Anterior cingulate cortex (tissue), 58 donors: ENCODE measurements at regions not wholly inside any gene's neighbourhood (a gene's known extent, or its start where the extent isn't known, plus 50 kb on each side); places are given as distances from the start of the nearest gene placed in this dataset.
A peak's percentile ranks its signal among the peaks of the same experiment; 100 is the strongest.

Experiments
- DNase-seq, 58 donors: peaks; one replicate each; lab custom pipeline; 2025; lab: John Stamatoyannopoulos, UW

- no peak for DNase-seq
These were observed 146.9 kb upstream of the IRF2BP2 start for GRCh38 chr1:234756857-234757256.

GRCh38 chr1:234756066-234756774 is 146.2 kb upstream of the IRF2BP2 start:
- no peak for DNase-seq

GRCh38 chr1:234755449-234755863 is 145.5 kb upstream of the IRF2BP2 start:
- DNase-seq, result peak in 45 of 58 donors; percentile 13 to 86 (median 56)

DNA sequence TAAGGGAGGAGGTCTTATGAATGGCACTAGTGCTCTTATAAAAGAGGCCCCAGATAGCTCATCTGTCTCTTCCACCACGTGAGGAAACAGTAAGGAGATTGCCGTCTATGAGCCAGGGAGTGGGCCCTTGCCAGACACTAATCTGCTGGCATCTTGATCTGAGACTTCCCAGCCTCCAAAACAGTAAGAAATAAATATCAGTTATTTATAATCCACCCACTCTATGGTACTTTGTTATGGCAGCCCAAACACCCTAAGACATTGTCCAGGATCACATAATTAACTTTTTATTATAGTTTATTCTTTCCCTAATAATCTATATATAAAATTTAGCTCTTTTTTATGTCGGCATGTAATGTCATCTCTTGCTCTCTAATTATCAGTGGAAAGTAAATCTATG is 144.0 kb upstream of the IRF2BP2 start:
- DNase-seq, result no peak

DNA sequence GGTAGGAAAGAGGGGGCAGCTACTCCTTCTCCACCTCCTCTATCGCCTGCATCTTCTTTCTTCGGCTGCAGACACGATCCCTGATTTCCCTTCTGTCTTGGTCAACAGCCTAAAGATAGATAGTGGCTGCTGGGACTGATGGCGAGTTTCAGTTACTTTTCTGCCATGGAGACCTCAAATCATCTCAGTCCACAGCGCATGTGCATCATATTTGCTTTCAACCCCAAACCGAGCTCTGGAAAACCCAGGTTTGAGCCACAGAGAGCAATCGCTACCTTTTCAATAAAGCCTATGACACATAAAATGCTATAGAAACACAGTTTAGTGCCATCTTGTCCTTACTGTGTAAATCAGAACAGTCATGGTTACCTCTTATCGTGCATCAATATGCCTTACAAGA is 142.9 kb upstream of the IRF2BP2 start:
- no peak for DNase-seq

GRCh38 chr1:234751678-234752077 is 141.7 kb upstream of the IRF2BP2 start:
- peak in 2 of 58 donors; percentile 22 to 31 for DNase-seq

- DNase-seq, result peak in 23 of 58 donors; percentile 8 to 86 (median 41)
These were observed 141.1 kb upstream of the IRF2BP2 start for GRCh38 chr1:234750922-234751627.

- no peak for DNase-seq
These were observed 138.7 kb upstream of the IRF2BP2 start for GRCh38 chr1:234748713-234749112.

DNA sequence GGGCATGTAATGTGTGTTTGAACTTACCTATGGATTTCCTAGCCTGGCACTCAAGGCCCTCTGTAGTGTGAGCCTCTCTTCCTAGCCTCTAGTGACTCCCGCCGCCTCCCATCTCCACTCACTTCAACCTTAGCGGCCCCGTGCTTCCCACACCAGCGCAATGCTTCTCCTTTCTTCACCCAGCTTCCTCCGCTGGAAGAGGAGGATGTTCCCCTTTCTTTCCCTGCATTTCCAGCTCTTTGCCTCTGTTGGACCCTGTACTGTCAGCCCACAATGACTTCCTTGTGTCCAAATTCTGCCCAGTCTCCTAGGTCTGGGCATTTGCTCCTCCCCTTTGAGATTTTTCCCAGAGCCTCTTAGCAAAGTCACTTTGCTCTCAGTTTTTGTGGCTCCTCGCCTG is 138.1 kb upstream of the IRF2BP2 start:
- DNase-seq, result peak in 1 of 58 donors; percentile 25

GRCh38 chr1:234746798-234747196 is 136.8 kb upstream of the IRF2BP2 start:
- no peak for DNase-seq

DNA sequence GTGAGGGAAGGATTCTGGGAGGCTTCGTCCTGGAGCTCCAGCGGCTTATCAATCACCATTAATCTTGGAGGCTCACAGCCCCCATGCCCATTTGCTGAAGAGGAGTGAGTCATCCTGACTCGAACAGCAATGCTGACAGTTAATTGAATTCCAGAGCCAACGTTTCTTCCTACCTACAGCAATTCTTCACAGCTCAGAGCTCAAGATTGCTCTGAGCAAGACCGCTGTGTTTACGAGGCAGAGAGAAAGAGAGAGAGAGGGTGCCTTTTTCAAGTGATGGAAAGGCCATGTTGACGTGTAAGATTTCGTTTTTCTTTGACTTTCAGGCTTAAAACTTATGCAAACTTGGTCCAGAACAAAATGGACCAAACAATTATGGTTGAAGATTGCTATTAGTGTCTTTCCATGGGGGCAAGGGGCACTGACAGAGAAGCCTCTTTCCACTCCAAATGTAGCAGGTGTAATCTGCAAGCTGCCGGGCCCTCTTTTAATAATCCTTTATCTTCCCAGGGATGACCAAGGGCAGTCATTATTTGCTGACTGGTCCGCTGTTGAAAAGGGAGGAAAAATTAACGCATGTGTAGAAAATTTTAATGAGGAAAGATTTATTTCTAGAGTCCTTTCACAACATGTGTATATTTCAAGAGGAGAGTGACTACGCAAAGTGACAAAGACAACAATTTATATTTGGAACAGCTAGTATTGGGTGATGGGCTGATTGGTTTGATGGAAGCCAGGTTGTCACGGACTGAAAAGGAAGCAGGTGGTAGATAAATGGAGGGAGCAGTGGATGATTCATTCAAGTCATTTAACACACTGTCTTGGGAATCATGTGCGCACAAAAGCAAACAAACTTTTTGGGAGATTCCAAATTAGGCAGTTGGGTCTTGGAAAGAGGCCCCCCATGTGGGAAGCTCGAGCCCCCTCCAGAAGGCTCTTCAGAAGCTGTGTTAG is 136.1 kb upstream of the IRF2BP2 start:
- DNase-seq, result peak in 3 of 58 donors; percentile 9 to 42 (median 14)

DNA sequence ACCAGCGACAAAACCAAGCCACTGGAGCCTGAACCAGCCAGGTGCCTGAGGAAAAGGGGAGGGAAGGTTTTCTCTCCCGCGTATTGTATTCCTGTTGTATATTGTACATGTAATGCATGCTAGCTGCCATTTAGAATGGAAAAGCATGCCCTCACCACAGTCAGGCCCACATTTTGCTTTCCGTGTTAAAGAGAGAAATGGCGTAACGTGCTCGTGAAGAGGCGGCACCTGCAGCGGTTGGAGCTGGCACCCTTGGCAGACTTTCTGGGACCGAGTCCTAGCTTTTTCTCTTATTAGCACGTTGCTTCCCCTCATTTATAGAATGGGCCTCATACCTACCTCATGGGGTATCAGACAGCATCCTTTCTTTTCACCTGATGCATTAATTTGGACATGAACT is 135.3 kb upstream of the IRF2BP2 start:
- DNase-seq, result no peak

DNA sequence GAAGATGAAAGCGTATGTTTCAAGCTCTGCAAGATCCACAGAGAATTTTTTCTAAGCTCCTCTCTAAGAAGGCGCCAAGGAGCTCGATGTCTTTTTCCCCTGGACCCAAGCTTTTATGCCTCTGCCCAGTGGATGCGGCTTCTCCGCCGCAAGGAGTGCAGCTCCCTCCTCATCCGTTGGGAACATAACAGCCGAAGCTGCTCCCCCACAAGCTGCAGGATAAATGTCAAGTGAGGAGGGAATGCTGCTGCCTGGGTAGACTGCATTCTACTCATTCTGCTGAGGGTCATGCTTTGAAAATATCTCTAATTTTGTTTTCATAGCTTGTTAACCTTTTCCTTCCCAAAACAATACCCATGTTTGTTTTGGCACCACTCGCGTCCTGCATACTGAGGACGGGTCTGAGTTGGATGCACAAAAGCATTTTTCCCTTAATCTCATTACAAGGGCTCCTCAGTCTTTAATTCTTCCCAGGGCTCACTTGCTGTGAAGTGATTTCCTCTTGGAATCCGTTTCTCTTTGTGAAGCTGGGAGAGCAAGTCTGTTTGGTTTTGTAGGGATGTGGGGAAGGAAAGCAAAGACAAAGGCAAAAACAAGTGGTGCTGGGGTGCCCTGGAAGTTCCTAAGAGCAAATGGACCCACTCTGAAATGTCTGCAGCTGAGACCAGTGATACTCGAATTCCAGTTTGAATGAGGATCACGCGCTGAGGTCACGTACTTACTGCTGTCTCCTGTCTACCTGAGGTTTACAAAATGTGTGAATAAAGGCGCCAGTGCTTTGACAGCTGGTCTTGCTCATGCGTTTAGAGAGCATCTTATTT is 134.0 kb upstream of the IRF2BP2 start:
- DNase-seq, result peak in 10 of 58 donors; percentile 14 to 40 (median 22)

DNA sequence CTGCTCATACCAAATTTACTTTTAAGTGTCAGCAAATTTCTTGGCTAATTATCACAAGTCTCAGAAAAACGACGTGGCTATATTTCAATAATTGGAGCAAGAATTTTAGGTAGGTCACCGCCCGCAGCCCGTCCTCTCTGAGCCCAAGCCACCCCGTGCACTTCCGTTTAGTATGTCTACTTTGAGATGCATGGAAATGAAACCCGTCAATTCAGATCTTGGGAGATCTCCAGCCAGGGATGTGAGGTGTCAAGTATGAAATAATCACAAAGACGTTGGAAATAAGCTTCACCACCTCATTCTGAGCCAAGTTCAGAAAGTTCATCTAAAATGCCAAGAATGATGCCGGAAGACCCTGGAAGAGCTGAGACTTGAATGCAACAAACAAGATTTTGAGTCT is 132.6 kb upstream of the IRF2BP2 start:
- no peak for DNase-seq

DNA sequence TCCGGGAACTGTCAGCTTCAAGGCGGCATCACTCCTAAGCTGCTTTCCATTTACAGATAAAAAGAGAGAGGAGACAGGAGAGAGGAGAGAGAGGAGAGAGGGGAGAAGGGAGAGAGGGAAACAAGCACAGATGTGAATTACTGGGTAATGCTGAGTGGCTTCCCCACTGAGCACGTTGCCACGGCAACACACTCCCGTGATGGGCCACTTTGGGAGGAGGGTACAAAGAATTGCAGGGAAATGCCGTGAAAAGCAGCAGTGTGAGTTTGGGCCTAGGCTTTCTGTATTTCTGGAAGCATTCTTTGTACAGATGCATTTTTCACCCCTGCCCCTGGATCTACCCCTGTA is 128.0 kb upstream of the IRF2BP2 start:
- peak in 32 of 58 donors; percentile 21 to 71 (median 39) for DNase-seq

DNA sequence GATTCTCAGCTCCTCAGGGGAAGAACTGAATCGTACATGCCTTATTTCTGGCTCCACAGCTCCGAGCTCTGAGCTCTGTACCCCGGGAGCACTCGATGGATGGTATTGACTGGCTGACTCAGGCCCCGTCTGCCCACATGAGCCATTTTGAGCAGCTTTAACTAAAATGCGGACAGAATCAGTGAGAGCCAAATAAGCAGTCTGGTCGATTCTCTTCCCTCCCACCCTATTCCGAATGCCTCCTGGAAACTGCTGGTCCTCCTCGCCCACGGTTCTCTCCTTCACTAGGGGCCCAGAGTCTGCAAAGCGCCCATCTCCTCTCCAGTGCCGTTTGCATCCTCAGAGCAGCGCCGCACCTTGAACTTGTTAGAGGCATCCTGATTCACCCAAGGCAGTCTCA is 125.9 kb upstream of the IRF2BP2 start:
- peak in 19 of 58 donors; percentile 26 to 72 (median 41) for DNase-seq

DNA sequence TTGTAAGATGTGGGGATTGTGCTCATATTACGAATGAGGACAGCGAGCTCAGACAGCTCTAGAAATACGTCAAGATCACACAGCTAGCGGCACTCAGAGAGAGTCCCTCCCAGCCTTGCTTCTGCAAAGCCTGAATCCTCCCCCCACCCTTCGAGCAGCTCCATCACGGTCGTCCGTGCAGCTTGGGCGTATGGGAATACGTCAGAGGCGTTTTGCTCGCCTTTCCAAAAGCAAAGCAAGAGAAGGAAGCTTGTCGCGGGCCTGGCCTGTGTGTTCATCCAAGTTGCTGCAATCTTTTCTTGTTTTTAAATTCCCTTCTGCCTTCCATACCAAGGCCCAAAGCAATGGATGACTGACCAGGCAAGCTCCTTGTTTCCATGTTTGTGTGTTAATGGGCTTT is 125.5 kb upstream of the IRF2BP2 start:
- peak in 33 of 58 donors; percentile 12 to 82 (median 46) for DNase-seq

DNA sequence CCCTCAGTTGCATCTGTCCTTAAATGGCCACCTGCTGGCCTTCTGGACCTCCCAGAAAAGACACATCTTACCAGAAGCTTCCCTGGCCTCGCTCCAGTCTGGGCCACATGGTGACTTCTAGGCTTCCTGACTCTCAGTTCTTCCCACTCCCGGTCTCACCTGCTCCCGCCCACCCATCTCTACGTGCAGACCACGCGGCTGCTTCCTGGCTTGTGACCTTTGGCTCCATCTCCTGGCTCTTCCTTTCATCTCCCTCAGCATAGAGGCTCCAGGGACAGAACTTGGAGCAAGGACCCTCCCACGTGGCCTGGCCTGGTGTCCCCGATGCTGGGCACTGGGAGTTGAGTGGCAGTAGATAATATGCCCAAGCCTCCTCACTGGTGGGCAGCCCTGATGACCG is 124.9 kb upstream of the IRF2BP2 start:
- no peak for DNase-seq

GRCh38 chr1:234734412-234734835 is 124.4 kb upstream of the IRF2BP2 start:
- no peak for DNase-seq

DNA sequence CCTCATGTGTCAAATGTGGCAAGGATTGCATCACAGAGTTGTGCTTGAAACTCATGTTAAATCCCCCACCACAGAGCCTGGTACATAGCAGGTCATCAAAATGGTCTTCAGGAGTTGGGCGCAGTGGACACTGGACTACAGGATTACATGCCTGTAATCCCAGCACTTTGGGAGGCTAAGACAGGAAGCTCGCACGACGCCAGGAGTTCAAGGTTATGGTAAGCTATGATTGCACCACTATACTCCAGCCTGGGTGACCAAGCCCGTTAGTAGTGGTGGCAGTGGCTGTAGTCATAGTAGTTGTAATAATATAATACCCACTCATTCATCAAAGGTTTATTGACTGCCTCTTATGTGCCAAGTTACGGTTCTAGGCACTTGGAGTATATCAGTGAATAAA is 123.4 kb upstream of the IRF2BP2 start:
- no peak for DNase-seq
